Activated T-cell treated with anti-CD3 and anti-CD28 coated beads, Interleukin-2, amount 50 U/mL, for 24 hours (primary cell): ENCODE measurements at regions not wholly inside any gene's neighbourhood (a gene's known extent, or its start where the extent isn't known, plus 50 kb on each side); places are given as distances from the start of the nearest gene placed in this dataset.

ENCODE experiments used
- DNase-seq: peaks from one replicate; pipeline ENCODE4 v3.0.0-alpha.2; 2020
- H3K27ac Mint-ChIP-seq: 2 replicates; pipeline ENCODE4 v1.8.0; 2020; ENCODE audit warnings: mild to moderate bottlenecking, mixed read lengths
- H3K27me3 Mint-ChIP-seq: 2 replicates; pipeline ENCODE4 v1.8.0; 2020; ENCODE audit warnings: mixed read lengths
- H3K36me3 Mint-ChIP-seq: 2 replicates; pipeline ENCODE4 v1.8.0; 2020; ENCODE audit warnings: low read depth, mixed read lengths
- H3K4me1 Mint-ChIP-seq: 2 replicates; pipeline ENCODE4 v1.8.0; 2020; ENCODE audit warnings: low read depth, mixed read lengths
- H3K4me3 Mint-ChIP-seq: 2 replicates; pipeline ENCODE4 v1.8.0; 2020; ENCODE audit warnings: mild to moderate bottlenecking, moderate library complexity, mixed read lengths
- H3K9me3 Mint-ChIP-seq: 2 replicates; pipeline ENCODE4 v1.8.0; 2020; ENCODE audit warnings: mixed read lengths

- H3K27me3 Mint-ChIP-seq, result peaks cover 28% of the 10 kb centered on the region
- H3K36me3 Mint-ChIP-seq, result no peaks in the 10 kb centered on the region
- no peak overlapping the region for H3K27ac Mint-ChIP-seq
- no peak overlapping the region for H3K4me3 Mint-ChIP-seq
- peaks cover 14% of the 10 kb centered on the region for H3K9me3 Mint-ChIP-seq
- H3K4me1 Mint-ChIP-seq, result no peaks in the 10 kb centered on the region
- DNase-seq, result no peak
Measured at GRCh38 chr6:138716013-138716412, 57.6 kb upstream of the CCDC28A start.

GRCh38 chr6:138716971-138717665, 56.5 kb upstream of the CCDC28A start:
- Mint-ChIP-seq H3K36me3 (no peaks in the 10 kb centered on the region), H3K4me3 (no peak overlapping the region), H3K27me3 (peaks cover 23% of the 10 kb centered on the region), H3K27ac (no peak overlapping the region), H3K9me3 (peaks cover 14% of the 10 kb centered on the region), H3K4me1 (no peaks in the 10 kb centered on the region)
- no peak for DNase-seq

- peaks cover 18% of the 10 kb centered on the region for H3K27me3 Mint-ChIP-seq
- DNase-seq, result no peak
- H3K27ac Mint-ChIP-seq, result no peak overlapping the region
Measured at GRCh38 chr6:138719011-138719635, 54.4 kb upstream of the CCDC28A start.

GRCh38 chr6:138719744-138720143, 53.8 kb upstream of the CCDC28A start:
- Mint-ChIP-seq H3K27ac (no peak overlapping the region), H3K36me3 (no peaks in the 10 kb centered on the region), H3K9me3 (peaks cover 6% of the 10 kb centered on the region), H3K27me3 (peaks cover 17% of the 10 kb centered on the region), H3K4me1 (no peaks in the 10 kb centered on the region), H3K4me3 (no peak overlapping the region)
- DNase-seq, result no peak

More at GRCh38 chr6:138719011-138719635, 54.4 kb upstream of the CCDC28A start:
- H3K4me3 Mint-ChIP-seq, result no peak overlapping the region
- no peaks in the 10 kb centered on the region for H3K36me3 Mint-ChIP-seq
- no peaks in the 10 kb centered on the region for H3K4me1 Mint-ChIP-seq
- H3K9me3 Mint-ChIP-seq, result peaks cover 10% of the 10 kb centered on the region

- Mint-ChIP-seq H3K4me3 (no peak overlapping the region), H3K9me3 (no peaks in the 10 kb centered on the region), H3K36me3 (no peaks in the 10 kb centered on the region), H3K27me3 (peaks cover 4% of the 10 kb centered on the region), H3K4me1 (no peaks in the 10 kb centered on the region), H3K27ac (no peak overlapping the region)
- no peak for DNase-seq
Measured at GRCh38 chr6:138722425-138723371, 50.9 kb upstream of the CCDC28A start.
